ENCODE measurements at regions not wholly inside any gene's neighbourhood (a gene's known extent, or its start where the extent isn't known, plus 50 kb on each side); places are given as distances from the start of the nearest gene placed in this dataset.

- TF ChIP-seq, protein P1, sequence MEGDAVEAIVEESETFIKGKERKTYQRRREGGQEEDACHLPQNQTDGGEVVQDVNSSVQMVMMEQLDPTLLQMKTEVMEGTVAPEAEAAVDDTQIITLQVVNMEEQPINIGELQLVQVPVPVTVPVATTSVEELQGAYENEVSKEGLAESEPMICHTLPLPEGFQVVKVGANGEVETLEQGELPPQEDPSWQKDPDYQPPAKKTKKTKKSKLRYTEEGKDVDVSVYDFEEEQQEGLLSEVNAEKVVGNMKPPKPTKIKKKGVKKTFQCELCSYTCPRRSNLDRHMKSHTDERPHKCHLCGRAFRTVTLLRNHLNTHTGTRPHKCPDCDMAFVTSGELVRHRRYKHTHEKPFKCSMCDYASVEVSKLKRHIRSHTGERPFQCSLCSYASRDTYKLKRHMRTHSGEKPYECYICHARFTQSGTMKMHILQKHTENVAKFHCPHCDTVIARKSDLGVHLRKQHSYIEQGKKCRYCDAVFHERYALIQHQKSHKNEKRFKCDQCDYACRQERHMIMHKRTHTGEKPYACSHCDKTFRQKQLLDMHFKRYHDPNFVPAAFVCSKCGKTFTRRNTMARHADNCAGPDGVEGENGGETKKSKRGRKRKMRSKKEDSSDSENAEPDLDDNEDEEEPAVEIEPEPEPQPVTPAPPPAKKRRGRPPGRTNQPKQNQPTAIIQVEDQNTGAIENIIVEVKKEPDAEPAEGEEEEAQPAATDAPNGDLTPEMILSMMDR (IDR thresholded peaks at IDR 0.05; ENCODE audit: low read length) = no peak
- TF ChIP-seq EZH2 (IDR thresholded peaks at IDR 0.05; ENCODE audit: borderline replicate concordance, low read length) = no peak
These were observed 314.9 kb upstream of the IRAK1BP1 start for GRCh38 chr6:78552435-78552834.

All from OCI-LY1 (cell line).